GM10248 (cell line): ENCODE measurements at regions not wholly inside any gene's neighbourhood (a gene's known extent, or its start where the extent isn't known, plus 50 kb on each side); places are given as distances from the start of the nearest gene placed in this dataset.

ENCODE experiments used
- CTCF ChIA-PET: fragments of 300-600 bp; sonication (Branson Sonifier 250); formaldehyde crosslinking; extraction: SDS; loops from one replicate; lab custom pipeline; 2021; ENCODE audit warnings: antibody characterized with exemption; lab: Yijun Ruan, JAX
- POLR2A ChIA-PET: fragments of 350-650 bp; sonication (Branson Sonifier 250); formaldehyde crosslinking; extraction: SDS; loops from one replicate; lab custom pipeline; 2020; ENCODE audit warnings: antibody characterized with exemption; lab: Yijun Ruan, JAX
- DNase-seq: peaks from one replicate; pipeline ENCODE4 v3.0.0; 2012; ENCODE audit errors: extremely low spot score
- CTCF ChIP-seq: IDR thresholded peaks from 2 replicates; pipeline ENCODE4 v1.5.1; 2012; ENCODE audit warnings: mild to moderate bottlenecking, low read depth; ENCODE audit errors: extremely low read depth, missing control alignments, control extremely low read depth

GRCh38 chr10:128451879-128452278 lies 325.7 kb upstream of the MKI67 start:
- TF ChIP-seq CTCF = no peak
- CTCF ChIA-PET = no interaction called here
- no peak for DNase-seq
- POLR2A ChIA-PET = no interaction called here

GRCh38 chr10:128456271-128456670 lies 330.0 kb upstream of the MKI67 start:
- DNase-seq = no peak
- POLR2A ChIA-PET = no interaction called here
- CTCF ChIA-PET = no interaction called here
- TF ChIP-seq CTCF = no peak

GRCh38 chr10:128457136-128457535 lies 330.9 kb upstream of the MKI67 start:
- no peak for TF ChIP-seq CTCF
- ChIA-PET POLR2A (no interaction called here), CTCF (no interaction called here)
- no peak for DNase-seq

GRCh38 chr10:128461991-128462390 lies 335.8 kb upstream of the MKI67 start:
- CTCF ChIA-PET = no interaction called here
- DNase-seq = no peak
- POLR2A ChIA-PET = no interaction called here
- TF ChIP-seq CTCF = no peak

- ChIA-PET CTCF (no interaction called here), POLR2A (no interaction called here)
- no peak for TF ChIP-seq CTCF
- no peak for DNase-seq
These were observed 336.6 kb upstream of the MKI67 start for GRCh38 chr10:128462844-128463243.

GRCh38 chr10:128463991-128464760 lies 338.0 kb upstream of the MKI67 start:
- no peak for TF ChIP-seq CTCF
- ChIA-PET POLR2A (no interaction called here), CTCF (no interaction called here)
- DNase-seq = no peak
